ENCODE measurements at regions not wholly inside any gene's neighbourhood (a gene's known extent, or its start where the extent isn't known, plus 50 kb on each side); places are given as distances from the start of the nearest gene placed in this dataset.
A peak's percentile ranks its signal among the peaks of the same experiment; 100 is the strongest.
"Not testable (repeated sequence)": the region's sequence is repeated elsewhere in the genome, so short reads cannot be mapped to it uniquely, and the experiment has no call there.

DNA sequence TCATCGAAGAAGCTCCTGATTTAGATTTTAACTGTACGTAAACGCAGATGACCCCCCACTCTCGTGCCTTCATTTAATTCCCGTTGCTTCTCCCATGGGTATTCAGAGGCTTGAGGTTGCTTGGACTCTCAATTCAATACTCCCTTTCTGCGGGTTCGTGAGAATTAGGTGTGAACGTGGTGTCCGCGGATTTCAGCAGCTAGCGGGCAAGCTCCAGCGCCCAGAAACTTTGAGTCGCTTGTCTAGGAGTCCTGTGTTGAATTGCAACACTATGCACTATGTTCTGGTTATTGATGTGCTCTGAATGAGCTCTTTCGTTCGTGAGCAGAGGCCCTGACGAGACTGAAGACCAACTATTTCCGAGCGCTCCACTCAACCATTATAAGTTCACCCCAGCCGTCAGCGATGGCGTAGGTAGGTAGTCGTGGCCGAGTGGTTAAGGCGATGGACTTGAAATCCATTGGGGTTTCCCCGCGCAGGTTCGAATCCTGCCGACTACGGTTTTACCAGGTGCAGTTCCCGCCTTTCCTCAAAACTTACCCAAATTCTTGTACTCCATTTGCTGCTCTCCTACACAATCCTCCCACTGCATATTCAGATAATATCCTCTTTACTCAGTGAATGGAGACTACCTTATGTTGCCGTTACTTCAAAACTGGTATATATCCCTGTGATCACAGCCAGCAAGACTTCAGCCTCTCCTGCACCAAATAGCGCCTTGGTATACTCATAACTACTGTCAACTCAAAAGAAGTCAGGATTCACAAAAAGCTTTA lies 72.6 kb upstream of the ZNF184 start:
- Histone ChIP-seq H3K36me3 (no peaks in the 10 kb centered on the region), H3K27me3 (peaks cover 22 to 100% (median 95%) of the 10 kb centered on the region in 7 donors), H3K9me3 (peaks cover 0 to 10% (median 0%) of the 10 kb centered on the region in 11 donors), H3K27ac (no peak overlapping the region), H3K4me3 (peak overlapping the region in 2 of 10 donors; percentile 18 to 24), H3K4me1 (peaks cover 0 to 9% (median 5%) of the 10 kb centered on the region in 9 donors)
- no peak for DNase-seq
- 4 to 6% methylated on average over 32 of the region's 32 CpGs for WGBS, 2 donors
- TF ChIP-seq, protein P1, sequence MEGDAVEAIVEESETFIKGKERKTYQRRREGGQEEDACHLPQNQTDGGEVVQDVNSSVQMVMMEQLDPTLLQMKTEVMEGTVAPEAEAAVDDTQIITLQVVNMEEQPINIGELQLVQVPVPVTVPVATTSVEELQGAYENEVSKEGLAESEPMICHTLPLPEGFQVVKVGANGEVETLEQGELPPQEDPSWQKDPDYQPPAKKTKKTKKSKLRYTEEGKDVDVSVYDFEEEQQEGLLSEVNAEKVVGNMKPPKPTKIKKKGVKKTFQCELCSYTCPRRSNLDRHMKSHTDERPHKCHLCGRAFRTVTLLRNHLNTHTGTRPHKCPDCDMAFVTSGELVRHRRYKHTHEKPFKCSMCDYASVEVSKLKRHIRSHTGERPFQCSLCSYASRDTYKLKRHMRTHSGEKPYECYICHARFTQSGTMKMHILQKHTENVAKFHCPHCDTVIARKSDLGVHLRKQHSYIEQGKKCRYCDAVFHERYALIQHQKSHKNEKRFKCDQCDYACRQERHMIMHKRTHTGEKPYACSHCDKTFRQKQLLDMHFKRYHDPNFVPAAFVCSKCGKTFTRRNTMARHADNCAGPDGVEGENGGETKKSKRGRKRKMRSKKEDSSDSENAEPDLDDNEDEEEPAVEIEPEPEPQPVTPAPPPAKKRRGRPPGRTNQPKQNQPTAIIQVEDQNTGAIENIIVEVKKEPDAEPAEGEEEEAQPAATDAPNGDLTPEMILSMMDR (IDR thresholded peaks at IDR 0.05): no peak
- intact Hi-C loops (cut with DNase I): no loop called here
- no peak for ATAC-seq

DNA sequence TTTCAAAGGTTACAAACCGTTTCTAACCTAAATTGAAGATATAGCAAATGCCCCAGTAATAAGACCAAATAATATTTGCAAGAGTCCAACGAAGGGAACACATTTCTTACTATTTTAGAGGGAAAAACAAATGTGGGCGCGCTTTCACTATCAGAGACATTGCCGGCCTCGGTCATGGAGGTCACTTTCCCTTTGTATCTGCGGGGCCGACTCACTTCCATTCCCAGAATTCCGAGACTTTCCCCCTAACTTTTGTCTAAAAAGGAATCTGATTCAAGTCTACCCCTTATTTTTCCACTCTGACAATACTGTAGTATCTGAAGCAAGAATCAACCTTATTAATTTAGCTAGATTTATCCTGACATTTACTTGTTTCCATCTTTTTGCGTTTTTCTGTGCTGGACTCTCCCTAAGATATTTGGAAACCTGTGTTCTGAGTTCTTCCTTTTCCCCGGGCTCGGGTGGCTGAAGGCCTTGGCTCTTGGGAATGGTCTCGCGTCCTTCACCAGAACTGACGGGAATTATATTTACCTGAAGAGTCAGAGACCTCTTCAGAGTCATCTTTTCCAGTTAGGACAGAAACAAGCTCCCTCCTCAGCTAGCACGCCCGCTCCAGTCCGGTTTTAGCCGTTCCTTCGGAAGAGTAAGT lies 71.8 kb upstream of the ZNF184 start:
- H3K27me3 ChIP-seq: peaks cover 22 to 99% (median 93%) of the 10 kb centered on the region in 7 donors

DNA sequence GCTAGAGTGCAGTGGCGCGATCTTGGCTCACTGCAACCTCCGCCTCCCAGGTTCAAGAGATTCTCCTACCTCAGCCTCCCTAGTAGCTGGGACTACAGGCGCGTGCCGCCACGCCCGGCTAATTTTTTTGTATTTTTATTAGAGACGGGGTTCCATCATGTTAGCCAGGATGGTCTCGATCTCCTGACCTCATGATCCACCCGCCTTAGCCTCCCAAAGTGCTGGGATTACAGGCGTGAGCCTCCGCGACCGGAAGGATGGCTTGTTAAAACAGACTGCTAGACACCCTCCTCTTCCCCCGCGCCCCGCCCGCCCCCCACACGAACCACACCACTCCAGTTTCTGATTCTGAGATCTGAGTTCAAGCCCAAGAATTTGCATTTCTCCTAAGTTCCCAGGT lies 71.2 kb upstream of the ZNF184 start:
- WGBS, 2 donors: 16 to 26% methylated on average over 20 of the region's 20 CpGs
- ATAC-seq; H3K27ac ChIP-seq; DNase-seq; H3K36me3 ChIP-seq; H3K4me1 ChIP-seq; H3K9me3 ChIP-seq; intact Hi-C loops (cut with DNase I): not testable (repeated sequence)
- Histone ChIP-seq H3K4me3 (peak overlapping the region in 2 of 10 donors; percentile 20 to 24), H3K27me3 (peaks cover 22 to 99% (median 93%) of the 10 kb centered on the region in 7 donors)

More for the DNA sequence above, 71.8 kb upstream of the ZNF184 start:
- TF ChIP-seq, protein P1 (IDR thresholded peaks at IDR 0.05): no peak
- WGBS, 2 donors: 2 to 4% methylated on average over 20 of the region's 20 CpGs
- Histone ChIP-seq H3K9me3 (peaks cover 0 to 10% (median 0%) of the 10 kb centered on the region in 11 donors), H3K4me3 (peak overlapping the region in 3 of 10 donors; percentile 18 to 24 (median 20)), H3K4me1 (peaks cover 0 to 9% (median 5%) of the 10 kb centered on the region in 9 donors), H3K36me3 (no peaks in the 10 kb centered on the region), H3K27ac (no peak overlapping the region)
- intact Hi-C loops (cut with DNase I): no loop called here
- ATAC-seq: no peak
- DNase-seq: no peak

DNA sequence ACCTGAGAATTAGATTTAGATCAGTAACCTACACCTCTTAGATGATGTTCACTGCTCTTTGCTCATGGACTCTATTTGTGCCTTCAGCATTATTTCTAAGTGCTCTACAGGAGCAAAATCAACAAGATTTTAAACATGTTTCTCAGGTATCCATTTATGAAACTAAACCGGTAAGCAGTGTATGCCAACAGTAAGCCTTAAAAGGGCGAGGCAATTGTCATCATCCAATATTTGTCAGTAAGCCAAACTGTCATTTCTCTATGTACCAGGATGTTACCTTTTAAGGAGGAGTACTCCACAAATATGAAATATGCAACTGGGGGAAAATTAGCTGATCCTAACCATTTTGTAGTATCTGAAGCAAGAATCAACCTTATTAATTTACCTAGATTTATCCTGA lies 69.6 kb upstream of the ZNF184 start:
- TF ChIP-seq, protein P1 (IDR thresholded peaks at IDR 0.05): no peak
- Histone ChIP-seq H3K27ac (no peak overlapping the region), H3K27me3 (peaks cover 20 to 99% (median 93%) of the 10 kb centered on the region in 7 donors), H3K4me3 (no peak overlapping the region), H3K36me3 (no peaks in the 10 kb centered on the region), H3K4me1 (peaks cover 0 to 9% (median 5%) of the 10 kb centered on the region in 9 donors), H3K9me3 (peaks cover 0 to 10% (median 0%) of the 10 kb centered on the region in 11 donors)
- ATAC-seq (no peak), DNase-seq (no peak)
- WGBS, 2 donors: 75 to 85% methylated on average over 2 of the region's 2 CpGs
- intact Hi-C loops (cut with DNase I): no loop called here

Measured in heart right ventricle (tissue), 16 donors.